KOPT-K1 (cell line): ENCODE measurements at regions not wholly inside any gene's neighbourhood (a gene's known extent, or its start where the extent isn't known, plus 50 kb on each side); places are given as distances from the start of the nearest gene placed in this dataset.

ENCODE experiments used
- H3K27ac ChIP-seq: fragments of 200-600 bp; sonication (generic); 2 replicates; pipeline ENCODE4 v1.5.1; 2016; ENCODE audit warnings: antibody characterized with exemption, mild to moderate bottlenecking, low read depth, low read length; ENCODE audit not compliant: poor library complexity, severe bottlenecking
- H3K36me3 ChIP-seq: fragments of 200-600 bp; sonication (generic); 2 replicates; pipeline ENCODE4 v1.5.1; 2017; ENCODE audit warnings: antibody characterized with exemption, mild to moderate bottlenecking, low read length, moderate library complexity; ENCODE audit not compliant: insufficient read depth
- H3K9me3 ChIP-seq: fragments of 200-600 bp; sonication (generic); 2 replicates; pipeline ENCODE4 v1.5.1; 2017; ENCODE audit warnings: antibody characterized with exemption, low read length, mild to moderate bottlenecking; ENCODE audit not compliant: insufficient read depth, poor library complexity, severe bottlenecking

DNA sequence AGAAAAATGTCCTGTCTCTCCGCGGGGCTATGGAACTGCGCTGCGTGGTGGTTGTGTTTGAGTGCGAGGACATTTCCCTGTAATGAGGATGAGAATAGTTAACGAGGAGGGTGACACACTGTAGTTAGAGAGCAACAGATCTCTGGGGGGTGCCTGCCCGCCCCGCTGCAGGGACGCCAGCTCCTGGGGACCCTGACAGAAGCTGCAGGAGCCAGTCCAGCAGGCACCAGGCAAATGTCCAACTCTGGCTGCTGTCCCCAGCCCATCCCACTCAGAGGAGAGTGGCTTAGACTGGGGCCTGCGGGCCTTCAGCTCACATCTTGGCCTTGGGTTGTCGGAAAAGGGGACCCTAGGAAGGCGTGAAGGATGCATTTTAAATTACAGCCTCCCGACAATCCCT is 92.9 kb upstream of the FOXP4 start:
- H3K36me3 ChIP-seq, result no peaks in the 10 kb centered on the region
- H3K9me3 ChIP-seq, result no peaks in the 10 kb centered on the region
- no peak overlapping the region for H3K27ac ChIP-seq

DNA sequence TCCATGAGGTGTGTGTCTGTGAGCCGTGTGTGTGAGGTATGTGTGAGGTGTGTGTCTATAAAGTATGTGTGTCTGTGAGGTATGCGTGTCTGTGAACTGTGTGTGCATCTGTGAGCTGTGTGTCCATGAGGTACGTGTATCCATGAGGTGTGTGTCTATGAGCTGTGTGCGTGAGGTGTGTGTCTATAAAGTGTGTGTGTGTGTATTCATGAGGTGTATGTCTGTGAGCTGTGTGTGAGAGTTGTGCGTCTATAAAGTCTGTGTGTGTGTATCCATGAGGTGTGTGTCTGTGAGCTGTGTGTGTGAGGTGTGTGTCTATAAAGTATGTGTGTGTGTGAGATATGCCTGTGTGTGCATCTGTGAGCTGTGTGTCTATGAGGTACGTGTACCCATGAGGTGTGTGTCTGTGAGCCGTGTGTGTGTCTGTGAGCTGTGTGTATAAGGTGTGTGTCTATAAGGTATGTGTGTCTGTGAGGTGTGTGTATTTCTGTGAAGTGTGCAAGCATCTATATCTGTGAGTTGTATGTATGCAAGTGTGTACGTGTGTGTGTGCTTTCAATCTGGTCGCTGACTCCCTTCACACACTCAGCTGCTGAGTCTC is 91.9 kb upstream of the FOXP4 start:
- Histone ChIP-seq H3K36me3 (no peaks in the 10 kb centered on the region), H3K9me3 (no peaks in the 10 kb centered on the region), H3K27ac (no peak overlapping the region)

DNA sequence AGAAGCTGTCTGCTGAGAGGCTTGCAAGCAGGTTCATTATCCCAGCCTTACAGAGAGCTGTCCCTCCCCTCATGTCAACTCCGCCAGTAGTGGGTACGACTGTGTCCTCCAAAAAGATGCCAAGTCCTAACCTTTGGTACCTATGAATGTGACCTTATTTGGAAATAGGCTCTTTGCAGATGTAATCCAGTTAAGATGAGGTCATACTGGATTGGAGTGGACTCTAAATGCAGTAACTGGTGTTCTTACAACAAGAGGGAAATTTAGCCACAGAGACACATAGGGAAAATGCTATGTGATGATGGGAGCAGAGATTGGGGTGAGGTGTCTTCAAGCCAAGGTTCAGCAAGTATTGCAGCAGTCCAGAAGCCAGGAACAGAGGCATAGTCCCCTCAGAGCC is 90.8 kb upstream of the FOXP4 start:
- H3K9me3 ChIP-seq, result no peaks in the 10 kb centered on the region
- no peak overlapping the region for H3K27ac ChIP-seq
- no peaks in the 10 kb centered on the region for H3K36me3 ChIP-seq

DNA sequence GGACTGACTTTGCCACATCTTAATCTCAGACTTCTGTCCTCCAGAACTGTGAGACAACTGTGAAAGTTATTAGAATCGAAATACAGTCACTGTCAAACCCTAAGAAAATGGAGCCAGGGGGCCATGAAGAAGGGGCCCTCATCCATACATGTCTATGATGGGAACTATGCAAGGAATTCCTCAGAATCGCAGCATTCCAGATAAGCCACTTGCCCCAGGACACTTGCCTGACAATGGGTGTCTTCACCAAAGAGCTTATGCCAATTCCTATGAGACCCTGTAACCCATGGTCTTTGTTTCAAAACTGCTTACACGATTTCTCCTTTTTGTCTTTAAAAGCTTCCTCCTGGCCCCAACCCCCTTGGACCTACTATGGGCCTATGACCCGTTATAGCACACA is 90.4 kb upstream of the FOXP4 start:
- Histone ChIP-seq H3K36me3 (no peaks in the 10 kb centered on the region), H3K9me3 (no peaks in the 10 kb centered on the region), H3K27ac (no peak overlapping the region)

DNA sequence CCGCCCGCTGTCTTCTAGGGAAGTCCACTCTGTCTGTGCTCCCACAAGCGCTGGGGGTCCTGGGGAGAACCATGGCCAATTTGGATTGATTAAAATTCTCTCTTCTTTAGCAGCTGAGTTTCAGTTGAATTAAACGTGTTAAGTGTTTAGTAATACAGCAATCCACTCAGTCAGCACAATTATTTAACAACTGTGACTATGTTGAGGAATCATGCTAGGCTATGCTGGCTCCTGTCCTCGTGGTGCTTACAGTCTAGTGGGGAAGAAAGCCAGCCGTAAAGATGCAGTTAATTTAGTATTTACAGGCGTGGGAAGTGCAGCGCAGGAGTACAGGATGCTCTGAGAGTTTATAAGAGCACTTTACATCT is 88.9 kb upstream of the FOXP4 start:
- no peak overlapping the region for H3K27ac ChIP-seq
- H3K36me3 ChIP-seq, result no peaks in the 10 kb centered on the region
- no peaks in the 10 kb centered on the region for H3K9me3 ChIP-seq

DNA sequence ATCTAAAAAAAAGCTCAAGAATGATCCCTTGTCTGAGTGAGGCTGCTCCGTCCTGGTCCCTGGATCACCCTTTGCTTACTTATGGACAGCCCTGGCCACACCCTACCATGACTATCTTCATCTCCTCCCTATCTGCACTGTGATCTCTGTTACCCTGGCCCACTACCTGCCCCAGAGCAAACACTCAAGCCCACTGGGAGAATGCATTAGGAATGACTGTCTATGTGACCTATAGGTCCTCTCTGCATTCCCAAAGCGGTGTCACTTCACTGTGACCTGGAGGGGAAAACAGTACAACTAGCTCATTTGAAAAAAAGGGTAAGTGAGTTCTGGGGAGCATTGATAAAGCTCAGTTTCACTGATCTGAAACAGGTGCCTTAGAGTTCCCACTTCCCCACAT is 86.4 kb upstream of the FOXP4 start:
- H3K36me3 ChIP-seq, result no peaks in the 10 kb centered on the region
- no peak overlapping the region for H3K27ac ChIP-seq
- no peaks in the 10 kb centered on the region for H3K9me3 ChIP-seq

DNA sequence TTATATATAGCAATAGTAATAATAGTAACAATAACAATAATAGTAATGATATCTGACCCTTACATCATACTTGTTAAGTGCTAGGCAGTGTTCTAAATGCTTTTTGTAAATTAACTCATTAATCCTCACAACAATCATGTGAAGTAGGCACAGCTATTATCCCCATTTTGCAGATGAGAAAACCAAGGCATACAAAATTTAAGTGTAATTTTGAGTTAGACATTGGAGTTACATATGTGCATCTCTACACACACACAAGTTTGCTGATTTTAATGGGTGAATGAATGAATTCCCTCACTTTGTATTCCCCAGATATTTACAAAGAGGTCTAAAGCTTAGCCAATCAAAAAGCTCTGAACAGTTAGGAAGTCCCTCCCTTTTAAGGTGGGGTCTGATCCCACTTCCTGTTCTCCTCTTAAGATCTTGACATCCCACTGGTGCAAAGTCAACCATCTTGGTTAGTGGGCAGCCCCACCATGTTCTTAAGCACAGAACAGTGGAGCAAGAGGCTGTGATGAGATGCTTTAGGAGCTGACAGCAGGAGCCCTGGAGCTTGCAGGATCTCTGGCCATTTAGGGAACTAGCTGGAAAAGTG is 85.3 kb upstream of the FOXP4 start:
- H3K36me3 ChIP-seq, result no peaks in the 10 kb centered on the region
- no peaks in the 10 kb centered on the region for H3K9me3 ChIP-seq
- H3K27ac ChIP-seq, result no peak overlapping the region

DNA sequence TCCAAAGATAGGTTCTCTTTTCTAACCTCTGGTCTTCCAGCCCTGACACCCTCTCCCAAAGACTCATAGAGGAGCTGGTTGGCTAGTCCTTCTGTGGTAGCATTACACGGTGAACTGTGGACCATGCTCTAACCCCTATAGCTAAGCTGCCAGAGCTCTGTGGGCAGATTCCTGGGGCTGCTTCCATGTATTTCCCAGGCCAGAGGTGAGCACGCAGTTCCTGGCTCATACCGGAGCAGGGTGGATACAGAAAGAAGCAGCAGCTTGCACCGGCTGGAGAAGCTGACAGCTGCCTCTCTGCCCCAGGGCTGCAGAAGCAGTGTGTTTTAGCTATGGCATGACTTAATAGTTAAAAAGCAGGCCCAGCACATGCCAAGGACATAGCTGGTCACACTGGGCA is 84.1 kb upstream of the FOXP4 start:
- no peak overlapping the region for H3K27ac ChIP-seq
- no peaks in the 10 kb centered on the region for H3K36me3 ChIP-seq
- H3K9me3 ChIP-seq, result no peaks in the 10 kb centered on the region

DNA sequence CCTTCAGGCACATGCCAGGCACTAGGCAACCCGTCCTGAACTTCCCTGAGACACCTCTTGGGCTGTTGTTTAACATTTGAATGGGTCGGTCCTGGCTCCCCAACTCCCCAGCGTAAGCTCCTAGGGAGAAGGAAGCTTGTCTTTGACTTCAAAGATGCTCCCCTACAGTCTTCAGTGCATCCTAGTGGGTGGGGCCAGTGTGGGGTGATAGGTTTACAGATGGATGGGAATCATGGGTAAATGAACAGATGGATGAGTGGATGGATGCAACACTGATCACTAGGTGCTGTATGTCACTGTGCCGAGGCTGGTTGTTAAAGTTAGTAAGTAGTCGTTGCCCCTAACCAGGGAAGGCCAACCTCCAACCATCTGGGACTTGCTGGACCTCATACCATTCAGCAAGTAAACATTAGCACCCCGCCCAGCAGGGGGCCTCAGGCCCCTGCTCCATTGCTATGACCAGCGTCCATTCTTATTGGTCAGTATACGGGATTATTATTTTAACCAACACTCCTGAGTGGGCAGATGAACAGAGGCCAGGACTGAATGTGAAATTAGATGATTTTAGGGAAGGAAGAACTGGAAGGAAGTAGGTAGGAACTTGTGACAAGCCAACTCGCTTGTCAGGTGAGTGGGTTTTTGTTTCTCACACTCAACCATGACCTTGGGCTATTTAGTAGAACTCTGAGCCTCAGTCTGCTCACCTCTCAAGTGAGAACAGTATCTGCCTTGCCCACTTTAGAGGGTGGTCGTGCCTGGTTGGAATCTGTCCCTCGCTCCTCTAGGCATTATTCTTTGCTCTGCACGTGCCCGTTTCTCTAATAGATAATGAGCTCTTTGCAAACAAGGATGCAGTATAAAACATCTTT is 82.9 kb upstream of the FOXP4 start:
- Histone ChIP-seq H3K27ac (no peak overlapping the region), H3K9me3 (no peaks in the 10 kb centered on the region), H3K36me3 (no peaks in the 10 kb centered on the region)

DNA sequence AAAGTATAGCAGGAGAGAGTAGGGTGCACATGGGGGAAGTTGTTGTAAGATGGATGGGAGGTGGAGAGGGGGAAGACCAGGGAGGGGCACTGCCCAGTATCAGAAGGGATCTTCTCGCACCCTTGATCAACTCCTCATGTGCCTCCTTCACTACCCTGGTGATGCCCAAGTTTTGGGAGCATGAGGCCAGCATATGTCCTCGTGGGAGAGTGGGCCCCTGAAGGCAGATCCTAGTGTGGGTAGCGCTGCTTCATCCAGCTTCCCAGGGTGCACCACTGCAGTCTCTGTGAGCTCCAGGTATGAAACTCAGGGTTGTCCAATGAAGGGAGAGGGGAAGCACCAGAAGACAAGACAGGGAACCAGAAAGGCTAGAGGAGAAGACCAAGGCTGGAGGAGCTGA is 82.2 kb upstream of the FOXP4 start:
- H3K36me3 ChIP-seq, result no peaks in the 10 kb centered on the region
- no peak overlapping the region for H3K27ac ChIP-seq
- H3K9me3 ChIP-seq, result no peaks in the 10 kb centered on the region

DNA sequence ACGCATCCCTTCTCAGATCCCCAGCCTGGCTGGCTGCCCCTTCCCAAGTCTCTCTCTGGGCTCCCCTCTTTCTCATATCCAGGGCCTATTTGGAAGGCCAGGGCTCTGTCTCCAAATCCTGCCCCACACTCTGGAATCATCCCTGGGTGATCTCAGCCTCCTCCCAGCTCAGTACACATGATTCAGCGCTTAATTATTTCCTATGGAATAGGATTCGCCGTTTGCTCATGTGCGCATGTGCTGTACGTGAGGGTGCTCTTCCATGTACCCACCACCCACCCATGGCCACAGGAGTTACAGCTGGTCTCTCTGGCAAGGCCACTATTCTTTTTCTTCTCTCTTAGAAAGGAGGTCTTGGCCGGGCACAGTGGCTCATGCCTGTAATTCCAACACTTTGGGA is 81.7 kb upstream of the FOXP4 start:
- Histone ChIP-seq H3K9me3 (no peaks in the 10 kb centered on the region), H3K36me3 (no peaks in the 10 kb centered on the region), H3K27ac (no peak overlapping the region)

DNA sequence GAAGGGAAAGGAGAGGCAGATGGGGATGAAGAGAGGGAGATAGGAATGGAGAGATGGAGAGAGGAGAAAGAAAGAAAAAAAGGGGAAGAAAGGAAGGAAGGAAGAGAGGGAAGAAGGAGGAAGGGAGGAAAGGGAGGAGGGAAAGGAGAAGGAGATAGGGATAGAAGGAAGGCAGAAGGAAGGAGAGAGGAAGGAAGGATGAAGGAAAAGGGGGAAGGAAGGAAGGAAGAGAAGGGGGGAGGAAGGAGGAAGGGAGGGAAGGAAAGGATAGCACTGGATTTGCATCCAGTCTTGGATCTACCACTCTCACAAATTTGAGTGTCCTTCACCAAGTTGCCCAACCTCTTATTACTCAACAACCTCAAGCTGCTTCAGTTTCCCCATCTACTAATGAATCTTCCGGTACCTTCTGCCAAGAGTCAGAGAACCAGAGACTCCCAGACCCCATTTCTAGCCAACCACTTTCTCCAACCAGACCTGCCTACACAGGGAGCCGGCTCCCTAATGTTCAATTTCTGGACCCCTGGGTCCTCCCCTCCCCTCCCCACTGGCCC is 79.7 kb upstream of the FOXP4 start:
- no peaks in the 10 kb centered on the region for H3K9me3 ChIP-seq
- H3K27ac ChIP-seq, result no peak overlapping the region
- no peaks in the 10 kb centered on the region for H3K36me3 ChIP-seq

DNA sequence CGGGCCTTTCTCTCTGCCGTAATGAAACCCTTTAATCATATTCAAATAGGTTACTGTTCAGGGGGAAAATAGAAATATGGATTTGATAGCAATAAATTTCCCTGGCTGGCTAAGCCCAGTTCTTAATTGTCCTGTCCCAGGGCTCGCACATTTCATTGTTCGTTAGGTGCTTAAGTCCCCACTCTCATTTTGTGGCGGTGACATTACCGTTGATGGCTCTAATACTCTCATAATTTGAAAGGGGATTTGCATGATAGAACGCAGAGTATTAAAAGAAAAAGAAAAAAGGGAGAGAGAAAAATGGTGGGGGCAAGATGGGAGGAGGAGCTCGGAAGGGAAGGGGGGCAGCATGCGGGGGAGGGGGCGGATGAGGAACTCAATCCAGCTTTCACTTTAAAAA is 79.1 kb upstream of the FOXP4 start:
- H3K36me3 ChIP-seq, result no peaks in the 10 kb centered on the region
- H3K27ac ChIP-seq, result no peak overlapping the region
- H3K9me3 ChIP-seq, result no peaks in the 10 kb centered on the region

DNA sequence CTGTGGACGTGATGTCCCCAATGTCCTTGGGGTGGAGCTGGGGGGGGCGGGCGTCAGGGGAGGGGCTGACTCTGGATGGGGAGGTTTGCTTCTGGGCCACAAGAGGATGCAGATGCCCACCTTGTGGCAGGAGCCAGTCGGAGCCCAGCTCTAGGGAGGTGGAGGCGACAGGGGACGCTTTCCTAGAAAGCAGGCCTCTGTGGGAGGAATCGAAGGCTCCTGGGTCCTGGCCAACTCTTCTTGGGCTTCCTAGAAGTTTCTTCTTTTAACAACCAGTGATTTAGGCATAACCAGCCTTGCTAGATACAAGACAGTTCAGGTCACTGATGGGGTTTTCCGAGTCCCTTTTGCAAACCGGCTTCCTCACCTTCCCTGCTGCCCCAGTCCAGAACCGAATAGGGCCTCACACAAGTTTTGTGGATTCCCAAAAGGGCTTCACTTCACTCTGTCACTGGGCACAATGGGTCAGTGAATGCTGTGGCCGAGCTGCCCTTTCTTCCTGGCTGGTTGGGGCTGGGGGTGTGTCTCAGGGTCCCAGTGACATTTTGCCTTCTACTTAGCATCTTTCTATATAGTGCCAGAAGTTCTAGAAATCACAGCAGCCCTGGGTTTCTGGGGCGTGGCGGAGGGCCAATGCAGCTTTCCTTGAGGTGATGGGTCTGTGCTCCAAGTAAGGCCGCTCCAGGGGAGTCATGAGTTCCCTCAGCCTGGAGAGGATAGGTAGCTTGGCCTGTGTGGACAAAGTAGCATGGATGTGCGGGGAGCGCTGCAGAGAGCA is 78.4 kb upstream of the FOXP4 start:
- H3K9me3 ChIP-seq, result no peaks in the 10 kb centered on the region
- H3K27ac ChIP-seq, result no peak overlapping the region
- no peaks in the 10 kb centered on the region for H3K36me3 ChIP-seq
